Stomach smooth muscle (tissue), 2 donors: ENCODE measurements at regions not wholly inside any gene's neighbourhood (a gene's known extent, or its start where the extent isn't known, plus 50 kb on each side); places are given as distances from the start of the nearest gene placed in this dataset.

Source experiments
- H3K27ac ChIP-seq: one replicate; pipeline ENCODE4 v1.7.0; 2013; ENCODE audit warnings: mild to moderate bottlenecking, low read length, inconsistent platforms
- H3K27me3 ChIP-seq, 2 donors: one replicate each; pipeline ENCODE4 v1.7.0; 2013; ENCODE audit warnings: low read length in 2 of 2; ENCODE audit not compliant: insufficient read depth in 2 of 2, control insufficient read depth in 1 of 2
- H3K36me3 ChIP-seq, 2 donors: one replicate each; pipeline ENCODE4 v1.7.0; 2013; ENCODE audit warnings: low read length in 2 of 2; ENCODE audit not compliant: control insufficient read depth in 2 of 2, insufficient read depth in 2 of 2
- H3K4me1 ChIP-seq: one replicate; pipeline ENCODE4 v1.7.0; 2013; ENCODE audit warnings: low read length; ENCODE audit not compliant: control insufficient read depth, insufficient read depth
- H3K4me3 ChIP-seq, 2 donors: one replicate each; pipeline ENCODE4 v1.7.0; 2013; ENCODE audit warnings: low read length in 2 of 2
- H3K9ac ChIP-seq, 2 donors: one replicate each; pipeline ENCODE4 v1.7.0; 2013; ENCODE audit warnings: low read length in 2 of 2, mild to moderate bottlenecking in 1 of 2
- H3K9me3 ChIP-seq, 2 donors: one replicate each; pipeline ENCODE4 v1.7.0; 2013; ENCODE audit warnings: low read length in 2 of 2; ENCODE audit not compliant: control insufficient read depth in 2 of 2
- donor health status: healthy.
- donor health status: Pancreatic carcinoma.

GRCh38 chr18:5058768-5059695 lies 138.0 kb downstream of the AKAIN1 start:
- Histone ChIP-seq H3K9ac (no peak overlapping the region), H3K9me3 (no peaks in the 10 kb centered on the region), H3K36me3 (no peaks in the 10 kb centered on the region), H3K27ac (no peak overlapping the region), H3K4me1 (no peaks in the 10 kb centered on the region), H3K4me3 (no peak overlapping the region), H3K27me3 (peaks cover 0 to 3% of the 10 kb centered on the region in 2 donors)

GRCh38 chr18:5057386-5058348 lies 139.4 kb downstream of the AKAIN1 start:
- H3K27me3 ChIP-seq: no peaks in the 10 kb centered on the region
- H3K36me3 ChIP-seq: no peaks in the 10 kb centered on the region
- no peak overlapping the region for H3K4me3 ChIP-seq
- H3K4me1 ChIP-seq: no peaks in the 10 kb centered on the region
- H3K9ac ChIP-seq: no peak overlapping the region
- H3K9me3 ChIP-seq: no peaks in the 10 kb centered on the region
- H3K27ac ChIP-seq: no peak overlapping the region

GRCh38 chr18:5052491-5052890 lies 144.6 kb downstream of the AKAIN1 start:
- no peaks in the 10 kb centered on the region for H3K27me3 ChIP-seq
- H3K4me1 ChIP-seq: no peaks in the 10 kb centered on the region
- no peaks in the 10 kb centered on the region for H3K36me3 ChIP-seq
- H3K27ac ChIP-seq: no peak overlapping the region
- no peaks in the 10 kb centered on the region for H3K9me3 ChIP-seq
- no peak overlapping the region for H3K9ac ChIP-seq
- H3K4me3 ChIP-seq: no peak overlapping the region

- H3K27ac ChIP-seq: no peak overlapping the region
- H3K36me3 ChIP-seq: no peaks in the 10 kb centered on the region
- H3K4me1 ChIP-seq: no peaks in the 10 kb centered on the region
- no peak overlapping the region for H3K9ac ChIP-seq
- H3K27me3 ChIP-seq: no peaks in the 10 kb centered on the region
- no peaks in the 10 kb centered on the region for H3K9me3 ChIP-seq
- H3K4me3 ChIP-seq: no peak overlapping the region
Measured at GRCh38 chr18:5051207-5051606, 145.8 kb downstream of the AKAIN1 start.

- H3K4me3 ChIP-seq: no peak overlapping the region
- no peaks in the 10 kb centered on the region for H3K9me3 ChIP-seq
- H3K27ac ChIP-seq: no peak overlapping the region
- no peaks in the 10 kb centered on the region for H3K4me1 ChIP-seq
- no peaks in the 10 kb centered on the region for H3K36me3 ChIP-seq
- H3K9ac ChIP-seq: no peak overlapping the region
- H3K27me3 ChIP-seq: no peaks in the 10 kb centered on the region
Measured at GRCh38 chr18:5049124-5049523, 147.9 kb downstream of the AKAIN1 start.

GRCh38 chr18:5040476-5040875 lies 156.6 kb downstream of the AKAIN1 start:
- Histone ChIP-seq H3K36me3 (no peaks in the 10 kb centered on the region), H3K9me3 (no peaks in the 10 kb centered on the region), H3K4me3 (no peak overlapping the region), H3K9ac (no peak overlapping the region), H3K4me1 (no peaks in the 10 kb centered on the region), H3K27me3 (no peaks in the 10 kb centered on the region), H3K27ac (no peak overlapping the region)

GRCh38 chr18:5036523-5036922 lies 160.5 kb downstream of the AKAIN1 start:
- no peaks in the 10 kb centered on the region for H3K4me1 ChIP-seq
- H3K27ac ChIP-seq: no peak overlapping the region
- no peaks in the 10 kb centered on the region for H3K36me3 ChIP-seq
- H3K27me3 ChIP-seq: no peaks in the 10 kb centered on the region
- H3K9me3 ChIP-seq: peaks cover 0 to 3% of the 10 kb centered on the region in 2 donors
- H3K4me3 ChIP-seq: no peak overlapping the region
- H3K9ac ChIP-seq: no peak overlapping the region

- peaks cover 0 to 3% of the 10 kb centered on the region in 2 donors for H3K9me3 ChIP-seq
- H3K4me3 ChIP-seq: no peak overlapping the region
- no peak overlapping the region for H3K27ac ChIP-seq
Measured at GRCh38 chr18:5031216-5031615, 165.8 kb downstream of the AKAIN1 start.

GRCh38 chr18:5030636-5031035 lies 166.4 kb downstream of the AKAIN1 start:
- H3K27me3 ChIP-seq: no peaks in the 10 kb centered on the region
- no peak overlapping the region for H3K4me3 ChIP-seq
- H3K4me1 ChIP-seq: no peaks in the 10 kb centered on the region
- H3K36me3 ChIP-seq: no peaks in the 10 kb centered on the region
- no peak overlapping the region for H3K27ac ChIP-seq
- no peak overlapping the region for H3K9ac ChIP-seq
- peaks cover 0 to 3% of the 10 kb centered on the region in 2 donors for H3K9me3 ChIP-seq

More at GRCh38 chr18:5031216-5031615, 165.8 kb downstream of the AKAIN1 start:
- H3K9ac ChIP-seq: no peak overlapping the region
- H3K27me3 ChIP-seq: no peaks in the 10 kb centered on the region
- no peaks in the 10 kb centered on the region for H3K36me3 ChIP-seq
- H3K4me1 ChIP-seq: no peaks in the 10 kb centered on the region

GRCh38 chr18:5029592-5029991 lies 167.5 kb downstream of the AKAIN1 start:
- Histone ChIP-seq H3K36me3 (no peaks in the 10 kb centered on the region), H3K4me3 (no peak overlapping the region), H3K27ac (no peak overlapping the region), H3K27me3 (no peaks in the 10 kb centered on the region), H3K4me1 (no peaks in the 10 kb centered on the region), H3K9ac (no peak overlapping the region), H3K9me3 (no peaks in the 10 kb centered on the region)
